UCSD-AML1 (cell line): ENCODE measurements at regions not wholly inside any gene's neighbourhood (a gene's known extent, or its start where the extent isn't known, plus 50 kb on each side); places are given as distances from the start of the nearest gene placed in this dataset.

Experiments used
- DNase-seq: peaks from one replicate; lab custom pipeline; 2025; ENCODE audit not compliant: unreplicated experiment; lab: John Stamatoyannopoulos, UW

DNA sequence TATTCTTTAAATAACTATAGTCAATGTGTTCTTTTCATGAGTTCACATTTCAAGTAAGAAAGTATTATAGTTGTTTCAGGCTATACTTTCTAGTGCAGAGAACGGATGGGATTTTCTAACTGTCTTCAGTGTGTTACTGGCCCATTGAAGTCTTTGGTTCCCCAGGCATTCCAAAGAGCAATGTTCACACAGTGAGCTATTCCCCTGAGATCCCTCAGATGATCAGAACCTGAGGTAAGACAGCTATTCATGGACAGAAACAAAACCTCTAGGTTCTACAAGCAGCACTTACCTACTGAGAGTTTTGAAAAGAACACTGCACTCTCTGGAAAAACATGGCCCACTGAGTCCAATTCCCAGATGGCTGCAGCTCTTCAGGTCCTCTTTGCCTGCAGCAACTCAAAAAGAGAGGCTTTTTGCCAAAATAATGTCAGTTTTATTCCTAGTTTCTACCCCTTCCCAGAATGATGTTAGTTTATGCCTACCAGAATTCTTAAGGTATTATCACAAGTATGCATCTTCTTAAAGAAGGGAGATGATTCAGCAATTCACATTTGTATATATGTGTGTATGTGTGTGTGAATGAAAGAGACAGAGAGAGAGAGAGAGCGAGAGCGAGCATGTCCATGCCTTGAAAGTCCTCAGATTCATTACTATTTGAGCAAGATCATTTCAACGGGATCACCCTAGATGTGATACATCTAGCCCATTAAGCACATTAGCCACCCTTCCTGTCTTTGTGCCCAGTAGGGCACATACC lies 146.1 kb downstream of the PDHA2 start:
- no peak for DNase-seq

DNA sequence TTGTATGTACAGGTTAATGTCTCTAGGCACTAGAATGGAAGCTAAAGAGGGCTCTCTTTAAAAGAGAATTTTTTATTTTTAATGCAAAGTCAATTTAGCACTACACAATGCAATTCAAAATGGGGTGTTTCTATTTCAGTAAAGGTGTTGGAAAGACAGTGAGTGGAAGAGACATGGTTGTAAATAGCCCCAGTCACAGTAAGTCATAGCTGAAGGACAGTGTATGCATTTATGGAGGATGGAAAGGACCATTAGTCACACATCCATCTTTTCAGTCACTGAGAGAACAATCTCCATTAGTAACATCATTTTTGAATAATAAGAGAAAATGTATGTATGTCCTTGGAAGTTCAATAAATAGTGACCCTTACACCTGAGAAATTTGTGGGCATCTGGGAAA lies 148.0 kb downstream of the PDHA2 start:
- DNase-seq, result no peak

DNA sequence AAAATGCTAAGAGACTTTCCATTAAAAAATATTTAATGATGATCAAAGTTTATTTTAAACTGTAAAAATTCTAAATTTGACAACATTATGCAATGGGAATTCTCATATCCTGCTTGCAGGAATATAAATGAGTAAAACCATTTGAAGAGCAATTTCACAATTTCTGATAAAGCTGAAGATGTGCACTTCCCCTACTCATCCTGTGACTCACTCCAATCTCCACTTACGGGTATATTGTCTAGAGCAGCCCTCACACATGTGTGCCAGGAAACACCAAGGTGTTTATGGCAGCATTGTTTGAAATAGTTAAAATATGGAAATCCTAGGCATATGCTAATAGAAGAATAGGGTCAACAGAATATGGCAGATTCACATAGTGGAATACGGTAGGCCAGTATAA lies 158.4 kb downstream of the PDHA2 start:
- DNase-seq, result no peak

DNA sequence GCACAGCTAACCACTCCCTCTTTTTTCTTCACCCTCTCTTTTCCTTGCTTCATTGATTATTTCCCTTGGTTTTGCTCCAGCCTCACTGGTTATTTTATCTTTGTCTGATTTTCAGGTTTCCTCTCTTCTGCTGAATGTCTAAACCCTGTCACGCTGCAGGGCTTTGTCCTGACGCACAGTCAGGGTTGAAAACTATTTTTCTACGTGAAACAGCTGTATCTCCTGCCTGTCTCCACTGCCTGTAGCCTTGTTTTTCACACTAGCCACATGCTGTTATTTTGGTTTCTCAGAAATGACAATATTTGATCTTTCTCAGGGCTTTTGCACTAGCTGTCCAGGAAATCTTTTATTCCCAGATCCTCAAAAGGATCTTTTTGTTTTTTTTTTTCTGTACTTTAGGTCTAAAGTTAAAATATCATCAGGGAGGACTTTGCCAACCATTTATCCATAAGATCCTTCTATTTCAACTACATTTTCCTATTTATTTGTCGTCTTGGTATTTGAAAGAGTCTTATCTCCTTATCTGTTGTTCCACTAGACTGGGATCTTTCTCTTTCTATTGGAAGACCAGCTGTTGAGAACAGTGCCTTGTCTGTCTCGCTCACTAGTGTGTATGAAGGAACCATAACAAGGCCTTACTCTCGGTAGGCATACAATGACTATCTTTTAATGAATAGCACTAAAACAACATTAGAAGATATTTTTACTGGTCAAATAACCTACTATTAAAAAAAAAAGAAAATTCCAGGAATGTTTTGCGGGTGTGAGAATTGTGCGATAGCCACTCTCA lies 164.3 kb downstream of the PDHA2 start:
- no peak for DNase-seq

DNA sequence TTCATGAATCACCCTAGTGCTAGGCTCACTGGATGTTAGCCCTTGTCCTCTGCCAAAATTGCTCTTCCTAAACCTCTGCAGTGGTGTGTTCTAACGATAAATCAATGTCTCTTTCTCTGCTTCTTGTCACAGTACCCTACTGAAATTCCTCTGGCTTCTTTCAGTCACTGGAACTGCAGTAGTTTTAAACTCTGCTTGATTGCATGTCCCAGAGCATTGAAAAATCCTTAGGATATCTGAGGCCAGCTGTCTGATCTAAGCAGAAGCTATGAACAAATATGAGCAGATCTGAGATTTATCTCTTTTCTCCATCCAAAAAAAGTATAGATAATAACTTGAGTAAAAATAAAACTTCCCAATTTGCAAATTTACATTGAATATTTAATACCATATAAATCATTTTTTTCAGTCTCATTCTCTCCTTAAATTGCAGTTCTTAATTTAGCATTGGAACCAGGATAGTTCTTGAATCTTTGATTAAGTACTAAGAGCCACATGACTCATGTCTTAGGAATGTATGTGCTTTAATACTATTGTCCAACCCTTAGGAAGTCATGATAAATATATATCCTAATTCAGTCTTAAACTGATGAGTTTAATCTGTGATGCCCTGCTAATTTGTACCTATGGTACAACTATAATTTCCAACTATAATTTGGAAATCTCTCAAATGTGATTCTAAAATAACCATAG lies 169.7 kb downstream of the PDHA2 start:
- DNase-seq, result no peak

DNA sequence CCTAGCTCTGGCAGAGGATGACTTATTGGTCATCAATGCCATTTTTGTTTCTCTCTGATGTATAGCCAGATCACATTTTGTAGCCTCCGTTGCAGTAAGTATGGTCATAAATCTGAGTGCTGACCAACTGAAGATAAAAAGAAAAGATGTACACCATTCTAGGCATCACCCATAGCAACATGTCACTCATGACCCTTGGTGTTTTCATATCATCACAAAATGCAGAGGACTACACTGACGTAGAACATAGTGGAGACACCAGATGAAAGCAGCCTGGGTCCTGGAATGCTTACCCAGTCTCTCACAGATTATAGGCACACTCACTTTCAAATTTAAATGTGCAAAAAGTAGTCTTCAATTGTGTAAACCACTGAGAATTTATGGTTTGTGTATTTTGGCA lies 172.8 kb downstream of the PDHA2 start:
- DNase-seq, result no peak

DNA sequence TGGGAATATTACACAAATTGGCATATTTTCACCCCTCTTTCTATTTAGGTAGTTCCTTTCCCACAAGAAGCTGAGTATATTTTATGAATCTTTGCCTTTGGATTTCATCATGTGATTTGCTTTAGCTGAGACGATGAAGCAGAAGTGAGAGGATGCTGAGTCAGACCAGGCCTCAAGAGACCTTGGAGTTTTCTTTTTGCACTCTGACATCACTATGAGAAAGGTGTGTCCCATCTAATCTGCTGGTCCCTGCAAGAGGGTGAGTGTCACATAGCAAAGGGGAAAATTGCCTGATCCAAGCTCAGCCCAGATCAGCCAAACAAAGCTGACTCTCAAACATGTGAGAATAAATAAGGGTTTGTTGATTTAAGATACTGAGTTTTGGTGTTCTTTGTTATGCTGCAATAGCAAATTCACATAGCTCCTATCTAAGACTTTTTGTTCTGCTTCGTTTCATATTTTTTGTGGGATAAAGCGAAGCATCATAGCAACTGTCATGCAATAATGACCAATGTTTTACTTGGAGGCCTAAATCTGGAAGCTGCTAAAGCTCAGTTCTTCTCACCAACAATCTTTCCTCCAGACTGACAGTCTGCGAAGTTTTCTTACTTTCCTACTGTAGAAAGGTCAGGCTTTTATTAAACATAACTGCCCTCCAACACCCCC lies 176.9 kb downstream of the PDHA2 start:
- DNase-seq, result no peak

DNA sequence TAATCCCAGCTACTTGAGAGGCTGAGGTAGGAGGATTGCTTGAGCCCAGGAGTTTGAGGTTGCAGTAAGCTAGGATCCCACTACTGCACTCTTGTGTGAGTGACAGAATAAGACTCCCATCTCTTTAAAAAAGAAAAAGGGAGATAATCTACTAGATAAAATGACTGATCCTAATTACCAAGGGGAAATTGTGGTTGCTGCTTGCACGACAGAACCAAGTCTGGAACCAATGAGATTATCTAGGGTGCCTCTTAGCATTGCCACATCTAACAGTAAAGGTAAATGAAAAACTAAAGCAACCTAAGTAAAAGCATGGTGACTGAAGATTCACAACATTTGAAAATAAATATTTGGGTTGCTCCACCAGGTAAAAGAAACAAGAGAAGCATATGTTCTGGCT lies 185.1 kb downstream of the PDHA2 start:
- no peak for DNase-seq

DNA sequence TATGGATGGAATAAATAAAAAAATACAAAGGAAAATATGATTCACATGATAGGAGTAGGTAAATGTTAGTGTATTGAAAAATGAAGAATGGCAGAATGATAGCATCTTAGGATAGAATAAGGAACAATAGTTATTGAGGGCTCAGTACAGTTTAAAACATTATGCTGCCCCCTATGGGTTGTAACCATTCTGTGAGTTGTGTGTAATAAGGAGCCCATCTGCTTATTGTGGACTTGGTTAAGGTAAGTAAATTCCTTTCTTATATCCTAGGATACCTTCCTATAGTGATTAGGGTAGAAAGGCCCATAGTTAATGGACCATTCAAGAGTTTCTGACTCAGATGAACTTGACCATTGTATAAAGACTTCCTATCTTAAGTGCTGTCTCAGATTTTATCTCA lies 195.8 kb downstream of the PDHA2 start:
- no peak for DNase-seq

DNA sequence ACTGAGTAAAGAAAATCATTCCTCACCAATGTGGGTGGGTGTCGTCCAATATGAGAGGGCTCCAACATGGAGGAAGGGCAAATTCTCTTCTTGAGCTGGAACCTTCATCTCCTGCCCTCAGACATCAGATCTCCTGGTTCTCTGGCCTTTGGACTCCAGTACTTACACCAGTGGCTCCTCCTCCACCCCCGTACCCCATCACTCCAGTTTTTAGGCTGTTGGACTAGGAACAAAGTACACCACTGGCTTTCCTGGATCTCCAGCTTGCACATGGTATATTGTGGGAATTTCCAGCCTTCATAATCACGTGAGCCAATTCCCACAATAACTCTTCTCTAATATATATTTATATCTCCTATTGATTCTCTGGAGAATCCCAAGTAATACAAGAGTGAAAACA lies 196.9 kb downstream of the PDHA2 start:
- no peak for DNase-seq

DNA sequence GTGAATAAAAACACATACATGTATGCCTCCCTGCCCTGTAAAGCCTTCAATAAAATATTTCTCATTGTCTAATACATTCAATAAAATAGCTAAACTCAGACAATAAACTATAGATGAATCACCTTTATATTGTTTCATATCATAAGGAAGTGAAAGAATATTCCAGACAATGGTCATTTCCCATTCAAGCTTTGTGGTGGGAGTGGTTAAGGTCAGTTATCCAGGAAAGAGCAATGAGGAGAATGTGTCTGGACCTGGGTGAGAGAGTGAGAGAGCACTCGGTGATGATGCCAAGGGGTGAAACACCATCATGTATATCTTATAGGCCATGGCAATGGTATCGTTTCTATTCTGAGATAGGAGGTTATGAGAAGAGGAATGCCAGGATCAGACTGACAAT lies 197.8 kb downstream of the PDHA2 start:
- DNase-seq, result no peak

DNA sequence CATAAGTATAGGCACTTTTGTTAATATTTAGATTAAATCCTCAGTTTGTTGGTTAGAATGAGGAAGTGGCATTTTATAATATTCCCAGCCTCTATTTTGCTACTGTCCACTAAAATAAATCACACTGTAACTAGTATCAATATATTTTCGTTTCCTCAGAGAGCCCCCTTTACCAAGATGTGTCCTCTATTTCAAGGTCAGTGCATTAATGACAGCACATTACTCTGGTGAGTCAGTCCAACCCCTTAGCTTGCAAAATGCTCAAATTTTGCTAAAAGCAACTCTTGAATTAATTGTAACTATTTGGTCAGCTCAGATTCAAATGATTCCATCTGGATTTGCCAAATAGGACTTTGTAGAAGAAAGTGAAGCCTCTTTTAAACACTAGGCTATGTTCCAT lies 199.3 kb downstream of the PDHA2 start:
- DNase-seq, result no peak

DNA sequence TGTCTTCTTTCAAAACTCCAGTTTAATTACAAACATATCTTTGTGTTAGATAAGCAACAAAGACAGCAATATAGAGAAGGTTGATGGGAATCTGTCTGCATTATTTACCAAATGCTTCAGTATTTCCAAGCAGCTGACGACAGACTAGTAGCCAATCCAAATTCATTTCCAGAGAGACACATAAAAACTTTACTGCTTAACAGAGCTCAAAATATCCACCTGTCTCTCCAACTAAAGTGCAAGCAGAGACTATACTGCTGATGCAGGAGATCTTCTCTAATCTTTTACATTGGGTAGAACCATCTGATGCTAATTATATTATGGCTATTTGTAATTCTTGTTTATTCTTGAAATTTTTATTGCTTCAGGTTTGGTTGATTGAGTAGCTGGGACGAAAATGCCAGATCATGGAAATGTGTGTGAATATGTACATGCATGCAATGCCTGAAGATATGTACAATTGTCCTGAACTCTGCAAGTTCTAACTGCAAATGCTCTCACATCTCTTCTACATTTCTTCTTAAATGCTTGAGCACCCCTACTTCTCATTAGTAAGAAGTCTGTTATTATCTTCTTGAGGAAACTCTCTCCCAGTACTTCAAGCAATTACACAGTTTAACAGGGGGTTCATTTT lies 200.0 kb downstream of the PDHA2 start:
- DNase-seq, result no peak

DNA sequence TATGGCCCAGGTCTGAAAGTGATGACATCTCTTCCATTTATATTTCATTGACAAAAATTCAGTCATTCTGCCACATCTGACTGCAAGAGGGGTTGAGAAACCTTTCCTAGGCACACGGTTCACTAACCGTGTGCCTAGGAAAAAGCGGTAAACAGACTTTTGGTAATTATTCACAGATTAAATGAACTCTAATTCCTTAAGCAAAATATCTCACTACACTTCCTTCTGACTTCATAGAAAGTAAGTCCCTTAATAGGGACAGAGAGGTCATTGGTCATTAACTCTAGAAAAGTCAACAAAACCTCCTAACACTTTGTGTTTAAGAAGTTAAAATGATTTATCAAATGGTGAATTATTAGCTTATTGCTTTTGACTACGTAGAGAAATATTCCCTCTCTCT lies 205.1 kb downstream of the PDHA2 start:
- DNase-seq, result no peak

DNA sequence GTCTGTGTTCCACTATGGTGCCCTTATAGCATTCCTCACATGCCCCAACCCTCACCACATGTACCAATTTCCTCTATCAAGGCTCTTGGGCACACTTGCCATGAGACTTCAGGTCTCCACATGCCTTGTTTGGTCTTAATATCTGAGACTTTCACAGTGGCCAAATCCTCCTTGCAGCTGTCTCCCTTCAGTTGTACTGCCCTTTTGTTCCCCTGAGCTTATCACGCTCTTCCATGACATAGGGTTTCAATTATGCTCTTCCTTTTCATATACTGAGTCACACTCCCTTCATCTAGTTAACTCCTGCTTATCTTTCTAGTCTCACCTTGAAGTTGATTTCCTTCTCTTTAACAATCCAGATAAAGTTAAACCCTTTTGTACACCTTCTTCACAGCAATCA lies 212.9 kb downstream of the PDHA2 start:
- DNase-seq, result no peak

DNA sequence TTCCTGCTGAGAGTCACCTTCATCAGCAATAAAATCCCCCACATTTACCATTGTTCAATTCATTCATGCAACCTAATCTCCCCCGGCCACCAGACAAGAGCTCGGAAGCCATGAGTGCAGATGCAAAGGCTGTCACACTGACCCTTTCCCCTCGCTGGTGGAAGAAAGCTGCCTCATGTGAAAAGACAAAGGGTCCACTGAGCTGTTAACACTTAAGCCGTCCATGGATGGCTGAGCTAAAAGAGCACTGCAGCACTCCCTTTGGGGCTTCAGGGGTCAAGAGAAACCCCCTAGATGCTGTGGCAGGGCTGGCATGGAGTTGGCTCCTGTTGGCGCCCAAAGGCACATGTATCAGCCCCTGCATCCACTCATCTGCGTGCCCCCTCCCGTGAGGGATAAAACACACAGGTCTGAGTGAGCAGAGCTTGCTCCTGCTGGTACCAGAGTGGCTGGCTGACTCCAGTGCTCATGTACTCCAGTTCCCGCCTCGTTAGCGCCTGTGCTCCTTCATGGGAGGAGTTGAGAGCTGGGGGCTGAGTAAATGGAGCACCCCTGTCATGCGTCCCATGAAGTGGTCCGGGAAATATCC lies 216.5 kb downstream of the PDHA2 start:
- no peak for DNase-seq

DNA sequence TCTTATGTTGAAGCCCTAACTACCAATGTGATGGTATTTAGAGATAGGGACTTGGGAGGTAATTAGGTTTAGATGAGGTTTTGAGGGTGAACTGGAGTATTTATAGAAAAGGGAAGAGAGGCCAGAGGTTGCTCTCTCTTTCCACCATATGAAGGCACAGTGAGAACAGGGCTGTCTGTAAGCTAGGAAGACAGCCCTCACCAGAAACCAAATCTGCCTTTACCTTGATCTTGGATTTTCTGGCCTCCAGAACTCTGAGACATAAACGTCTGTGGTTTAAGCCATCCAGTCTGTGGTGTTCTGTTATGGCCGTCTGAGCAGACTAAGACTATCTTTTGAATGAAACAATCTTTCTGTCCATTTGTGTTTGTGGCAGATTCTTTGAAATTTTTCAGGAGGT lies 223.7 kb downstream of the PDHA2 start:
- DNase-seq, result no peak

DNA sequence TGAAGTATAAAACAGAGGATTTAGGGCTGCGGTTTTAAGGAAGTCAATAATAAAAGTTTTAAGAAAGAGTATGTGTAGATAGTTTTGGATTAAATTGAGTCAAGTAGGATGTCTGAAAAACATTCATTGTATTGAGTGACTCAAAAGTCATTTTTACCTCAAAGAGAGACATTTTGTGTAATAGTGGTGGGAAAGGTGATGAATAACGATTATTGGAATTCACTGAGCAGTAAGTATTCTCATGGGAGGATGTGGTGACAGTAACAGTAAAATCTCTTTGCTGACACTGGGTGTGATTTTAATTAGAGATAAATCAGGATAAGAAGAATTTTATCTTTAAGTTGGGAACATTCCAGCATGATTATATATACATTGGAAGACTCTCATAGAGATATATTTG lies 233.6 kb downstream of the PDHA2 start:
- no peak for DNase-seq

DNA sequence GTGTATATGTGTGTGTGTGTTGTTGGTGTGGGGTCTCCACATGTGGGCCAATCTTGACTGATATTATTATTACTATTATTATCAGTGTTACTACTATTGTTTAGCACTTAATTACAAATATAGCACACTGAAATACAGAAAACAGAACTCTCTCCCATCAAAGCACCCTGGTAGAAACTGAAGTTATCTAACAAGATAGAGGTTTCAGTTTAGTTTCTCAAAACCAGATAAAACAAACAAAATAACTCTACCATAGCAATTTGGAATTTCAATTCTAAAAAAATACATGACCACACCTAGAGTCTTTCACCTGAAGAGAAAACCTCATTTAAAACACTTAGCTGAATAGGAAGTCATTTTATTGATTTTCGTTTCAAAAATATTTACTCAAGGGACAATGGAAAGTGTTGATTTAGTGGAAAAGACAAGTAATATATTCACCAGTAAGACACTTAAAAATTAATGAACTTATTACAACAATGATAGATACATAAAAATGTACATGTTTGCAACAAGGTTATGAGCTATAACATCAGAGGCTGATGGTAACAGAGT lies 252.3 kb downstream of the PDHA2 start:
- no peak for DNase-seq

DNA sequence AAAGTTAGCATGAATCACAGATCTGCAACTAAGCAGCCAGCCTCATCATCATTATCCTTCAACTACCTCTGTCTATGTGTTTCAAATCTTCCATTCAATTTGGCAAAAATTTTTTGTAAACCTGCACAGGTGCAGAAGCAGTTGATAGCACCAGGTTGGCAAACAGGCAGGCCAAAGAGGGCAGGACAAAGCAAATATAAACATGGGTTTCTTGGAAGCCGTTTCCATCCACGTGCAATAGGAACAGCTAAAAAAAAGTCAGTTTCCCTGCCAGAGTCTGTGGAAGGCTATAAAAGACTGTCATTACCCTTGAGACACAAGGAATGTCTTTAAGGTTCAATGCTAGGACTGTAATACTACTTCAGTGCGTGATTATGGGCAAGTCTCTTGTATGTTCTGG lies 253.2 kb downstream of the PDHA2 start:
- DNase-seq, result no peak
